Naive thymus-derived CD8-positive, alpha-beta T cell (primary cell): ENCODE measurements at regions not wholly inside any gene's neighbourhood (a gene's known extent, or its start where the extent isn't known, plus 50 kb on each side); places are given as distances from the start of the nearest gene placed in this dataset.

Experiments
- ATAC-seq, 2 donors: fragments of 150-1000 bp; cut with Tn5 transposase in 1 of 2; sonication (Bioruptor Pico), chemical (Tn5 transposase) in 1 of 2; 1 replicate in 1 of 2; 2 replicates in 1 of 2; pipeline ENCODE4 v1.10.0; 2021; ENCODE audit warnings: mild to moderate bottlenecking in 2 of 2, moderate library complexity in 2 of 2
- POLR2A ChIA-PET: fragments of 350-600 bp; sonication (Branson Sonifier 250); formaldehyde crosslinking; loops from one replicate; lab custom pipeline; 2021; ENCODE audit warnings: antibody characterized with exemption; lab: Charles Lee
- DNase-seq, 10 donors: peaks; one replicate each; pipeline versions ENCODE4 v3.0.0 to v3.0.0-alpha.2; 2020 to 2022
- H3K27ac Mint-ChIP-seq, 10 donors: one replicate each; pipeline ENCODE4 v1.8.0; 2020 to 2022; ENCODE audit warnings: mild to moderate bottlenecking in 10 of 10, mixed read lengths in 10 of 10, moderate library complexity in 4 of 10, inconsistent platforms in 1 of 10
- H3K27me3 Mint-ChIP-seq, 5 donors: one replicate each; pipeline ENCODE4 v1.8.0; 2021 to 2022; ENCODE audit warnings: mixed read lengths in 5 of 5
- H3K36me3 Mint-ChIP-seq, 3 donors: one replicate each; pipeline ENCODE4 v1.8.0; 2020 to 2022; ENCODE audit warnings: mixed read lengths in 3 of 3, mild to moderate bottlenecking in 2 of 3, inconsistent platforms in 1 of 3
- H3K4me1 Mint-ChIP-seq, 4 donors: one replicate each; pipeline ENCODE4 v1.8.0; 2021 to 2022; ENCODE audit warnings: mixed read lengths in 4 of 4
- H3K4me3 Mint-ChIP-seq, 10 donors: one replicate each; pipeline ENCODE4 v1.8.0; 2020 to 2022; ENCODE audit warnings: mild to moderate bottlenecking in 10 of 10, mixed read lengths in 10 of 10, moderate library complexity in 6 of 10, inconsistent platforms in 1 of 10
- H3K9me3 Mint-ChIP-seq, 9 donors: one replicate each; pipeline ENCODE4 v1.8.0; 2020 to 2022; ENCODE audit warnings: mixed read lengths in 9 of 9, mild to moderate bottlenecking in 3 of 9, inconsistent platforms in 1 of 9, moderate library complexity in 1 of 9

DNA sequence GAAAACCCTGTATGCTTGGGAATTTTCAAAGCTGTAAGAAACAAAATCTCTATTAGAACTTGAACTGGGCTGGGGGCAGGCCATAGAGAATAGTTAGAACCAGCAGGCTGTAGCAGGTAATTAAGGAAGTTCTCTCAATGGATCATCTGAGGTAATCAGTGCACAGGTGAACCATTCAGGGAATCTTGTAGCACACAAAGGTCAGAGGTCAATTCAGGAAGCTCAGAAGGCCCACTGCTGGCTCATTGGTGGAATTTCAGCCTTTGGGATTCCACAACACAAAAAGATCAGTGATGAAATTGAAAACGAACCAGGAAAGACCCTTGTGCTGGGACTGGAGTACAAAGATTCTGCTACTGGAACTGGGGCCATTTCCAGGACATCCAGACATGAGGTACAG is 82.0 kb downstream of the TMEM168 start:
- Mint-ChIP-seq H3K4me1 (no peaks in the 10 kb centered on the region), H3K9me3 (peaks cover 0 to 7% (median 0%) of the 10 kb centered on the region in 9 donors), H3K4me3 (no peak overlapping the region), H3K27me3 (peaks cover 0 to 11% (median 2%) of the 10 kb centered on the region in 5 donors), H3K27ac (no peak overlapping the region), H3K36me3 (no peaks in the 10 kb centered on the region)
- POLR2A ChIA-PET = no interaction called here
- DNase-seq (no peak), ATAC-seq (no peak)
